HCT116 (cell line): ENCODE measurements at regions not wholly inside any gene's neighbourhood (a gene's known extent, or its start where the extent isn't known, plus 50 kb on each side); places are given as distances from the start of the nearest gene placed in this dataset.

Source experiments
- ATAC-seq: fragments of 200-7000 bp; cut with Tn5 transposase; 2 replicates; pipeline ENCODE4 v1.9.1; 2020; ENCODE audit warnings: mild to moderate bottlenecking, moderate library complexity
- BruUV-seq: library from RNA; stranded (reverse); fragments of 400-500 nt; replicated peaks from 2 replicates; lab custom pipeline; 2021; lab: Mats Ljungman, UMichigan
- CTCF ChIA-PET: fragments of 300-600 bp; sonication (Branson Sonifier 250); formaldehyde crosslinking; loops from one replicate; lab custom pipeline; 2021; ENCODE audit warnings: antibody characterized with exemption; lab: Charles Lee
- POLR2A ChIA-PET: fragments of 300-600, 350-600 bp; sonication (Branson Sonifier 250); formaldehyde crosslinking; loops from one replicate; lab custom pipeline; 2021; ENCODE audit warnings: antibody characterized with exemption; lab: Charles Lee
- RAD21 ChIA-PET, 2 experiments: fragments of 300-600 bp; sonication (Branson Sonifier 250); formaldehyde crosslinking; loops; one replicate each; lab custom pipeline; 2023; ENCODE audit warnings: low total read pairs in 2 of 2; ENCODE audit not compliant: uncharacterized antibody in 2 of 2, unreplicated experiment in 2 of 2, low non-redundant PET in 1 of 2; lab: Charles Lee
- DNase-seq: peaks from one replicate; pipeline ENCODE4 v3.0.0-alpha.2; 2010; ENCODE audit warnings: low read depth, low spot score
- H2AFZ ChIP-seq: fragments of 200-600 bp; shearing (Covaris generic), sonication (generic); 2 replicates; pipeline ENCODE4 v1.6.1; 2017; ENCODE audit warnings: low read depth, mixed run types, mixed read lengths, antibody characterized with exemption, low read length; ENCODE audit not compliant: poor library complexity, severe bottlenecking
- H3K27ac ChIP-seq: 2 replicates; pipeline ENCODE4 v1.5.1; 2012; ENCODE audit warnings: low read depth, low read length
- H3K27me3 ChIP-seq: fragments of 200-600 bp; sonication (generic); 2 replicates; pipeline ENCODE4 v1.6.1; 2016; ENCODE audit warnings: mixed run types, low read length, mixed read lengths; ENCODE audit not compliant: insufficient read depth
- H3K36me3 ChIP-seq, 2 experiments: fragments of 200-500 bp in 1 of 2; fragments of 200-600 bp in 1 of 2; sonication (Bioruptor generic) in 1 of 2; sonication (generic) in 1 of 2; 2 replicates each; pipeline versions ENCODE4 v1.5.1 to v1.6.1; 2014 to 2016; ENCODE audit warnings: low read length in 2 of 2, inconsistent platforms in 1 of 2, mixed read lengths in 1 of 2, mixed run types in 1 of 2; ENCODE audit not compliant: insufficient read depth in 2 of 2, control insufficient read depth in 1 of 2
- H3K4me1 ChIP-seq, 2 experiments: fragments of 200-600 bp in 1 of 2; sonication (generic) in 1 of 2; 2 replicates each; pipeline versions ENCODE4 v1.5.1 to v1.6.1; 2012 to 2017; ENCODE audit warnings: low read length in 2 of 2, inconsistent platforms in 1 of 2, mild to moderate bottlenecking in 1 of 2, mixed read lengths in 1 of 2, mixed run types in 1 of 2, moderate library complexity in 1 of 2; ENCODE audit not compliant: insufficient read depth in 2 of 2, control insufficient read depth in 1 of 2
- H3K4me2 ChIP-seq: fragments of 200-600 bp; sonication (generic); 2 replicates; pipeline ENCODE4 v1.6.1; 2017; ENCODE audit warnings: mixed run types, low read length, mixed read lengths
- H3K4me3 ChIP-seq, 2 experiments: fragments of 200-600 bp in 1 of 2; sonication (generic) in 1 of 2; replicated peaks in 1 of 2; 2 replicates each; pipeline ENCODE4 v1.5.1; 2011 to 2016; ENCODE audit warnings: low read length in 2 of 2, control low read depth in 1 of 2, low read depth in 1 of 2, mild to moderate bottlenecking in 1 of 2, mixed read lengths in 1 of 2, mixed run types in 1 of 2
- H3K79me2 ChIP-seq: fragments of 200-600 bp; sonication (generic); 2 replicates; pipeline ENCODE4 v1.6.1; 2017; ENCODE audit warnings: mild to moderate bottlenecking, mixed run types, low read length, moderate library complexity, mixed read lengths; ENCODE audit not compliant: insufficient read depth
- H3K9ac ChIP-seq: fragments of 200-600 bp; sonication (generic); 2 replicates; pipeline ENCODE4 v1.6.1; 2016; ENCODE audit warnings: low read length, mixed read lengths
- H3K9me2 ChIP-seq: fragments of 200-600 bp; sonication (generic), shearing (Covaris generic); 2 replicates; pipeline ENCODE4 v1.6.1; 2017; ENCODE audit warnings: mixed run types, mild to moderate bottlenecking, moderate library complexity; ENCODE audit not compliant: insufficient read depth
- H3K9me3 ChIP-seq, 2 experiments: fragments of 200-500 bp in 1 of 2; fragments of 200-600 bp in 1 of 2; sonication (Bioruptor generic) in 1 of 2; sonication (generic) in 1 of 2; 2 replicates each; pipeline ENCODE4 v1.6.1; 2014 to 2017; ENCODE audit warnings: low read length in 2 of 2, mixed read lengths in 2 of 2, inconsistent platforms in 1 of 2, low read depth in 1 of 2, mild to moderate bottlenecking in 1 of 2, mixed run types in 1 of 2, moderate library complexity in 1 of 2; ENCODE audit not compliant: control insufficient read depth in 1 of 2, insufficient read depth in 1 of 2
- H4K20me1 ChIP-seq: fragments of 200-600 bp; sonication (generic), shearing (Covaris generic); 2 replicates; pipeline ENCODE4 v1.6.1; 2017; ENCODE audit warnings: mixed run types, mild to moderate bottlenecking, moderate library complexity; ENCODE audit not compliant: insufficient read depth
- CBX3 ChIP-seq: IDR thresholded peaks from 2 replicates; pipeline ENCODE4 v1.6.1; 2012; ENCODE audit warnings: low read depth
- CEBPB ChIP-seq: IDR thresholded peaks from 2 replicates; pipeline ENCODE4 v1.6.1; 2012; ENCODE audit warnings: low read depth
- EGR1 ChIP-seq: IDR thresholded peaks from 2 replicates; pipeline ENCODE4 v1.6.1; 2012; ENCODE audit warnings: low read depth
- ELF1 ChIP-seq: IDR thresholded peaks from 2 replicates; pipeline ENCODE4 v1.6.1; 2012; ENCODE audit warnings: low read depth, borderline replicate concordance
- EZH2 ChIP-seq: fragments of 200-600 bp; sonication (generic); IDR thresholded peaks from 2 replicates; pipeline ENCODE4 v1.6.1; 2017; ENCODE audit warnings: antibody characterized with exemption, mixed run types
- EZH2phosphoT487 ChIP-seq: fragments of 200-600 bp; IDR thresholded peaks from 2 replicates; pipeline ENCODE4 v1.6.1; 2018; ENCODE audit warnings: antibody characterized with exemption, borderline replicate concordance
- JUND ChIP-seq: IDR thresholded peaks from 2 replicates; pipeline ENCODE4 v1.6.1; 2012
- POLR2A ChIP-seq: IDR thresholded peaks from 2 replicates; pipeline ENCODE4 v1.7.0; 2011; ENCODE audit warnings: borderline replicate concordance; ENCODE audit not compliant: insufficient read depth, insufficient read length; ENCODE audit errors: extremely low read depth
- POLR2AphosphoS5 ChIP-seq: IDR thresholded peaks from 2 replicates; pipeline ENCODE4 v1.6.1; 2011; ENCODE audit warnings: mild to moderate bottlenecking, low read depth, low read length, moderate library complexity
- RAD21 ChIP-seq: IDR thresholded peaks from 2 replicates; pipeline ENCODE4 v1.6.1; 2012; ENCODE audit warnings: low read depth, mild to moderate bottlenecking
- SP1 ChIP-seq: IDR thresholded peaks from 2 replicates; pipeline ENCODE4 v1.6.1; 2012; ENCODE audit warnings: low read depth
- ZFX ChIP-seq: fragments of 450-650 bp; IDR thresholded peaks from 2 replicates; pipeline ENCODE4 v1.6.1; 2017
- intact Hi-C: fragments of 100-400 bp; cut with micrococcal nuclease; formaldehyde crosslinking; loops from 2 replicates; pipeline ENCODE4 v1.10.0; 2022
- TF ChIP-seq, protein P1 (sequence below): IDR thresholded peaks from 2 replicates; pipeline ENCODE4 v1.6.1; 2012
- TF ChIP-seq, protein P2 (sequence below): IDR thresholded peaks from 2 replicates; pipeline ENCODE4 v1.6.1; 2011; ENCODE audit warnings: mild to moderate bottlenecking, low read length, moderate library complexity; ENCODE audit not compliant: insufficient replicate concordance; ENCODE audit errors: extremely low read depth
- TF ChIP-seq, protein P3 (sequence below): IDR thresholded peaks from 2 replicates; pipeline ENCODE4 v1.6.1; 2012
- TF ChIP-seq, protein P4 (sequence below), 3 experiments: fragments of 200-600 bp in 1 of 3; sonication (generic) in 1 of 3; IDR thresholded peaks in 2 of 3; conservative IDR thresholded peaks in 1 of 3; 2 replicates each; pipeline ENCODE4 v1.5.1; 2012 to 2017; ENCODE audit warnings: low read depth in 2 of 3, low read length in 2 of 3, antibody characterized with exemption in 1 of 3, borderline replicate concordance in 1 of 3, control low read depth in 1 of 3, mild to moderate bottlenecking in 1 of 3, mixed read lengths in 1 of 3, mixed run types in 1 of 3, moderate library complexity in 1 of 3; ENCODE audit not compliant: insufficient read depth in 1 of 3

DNA sequence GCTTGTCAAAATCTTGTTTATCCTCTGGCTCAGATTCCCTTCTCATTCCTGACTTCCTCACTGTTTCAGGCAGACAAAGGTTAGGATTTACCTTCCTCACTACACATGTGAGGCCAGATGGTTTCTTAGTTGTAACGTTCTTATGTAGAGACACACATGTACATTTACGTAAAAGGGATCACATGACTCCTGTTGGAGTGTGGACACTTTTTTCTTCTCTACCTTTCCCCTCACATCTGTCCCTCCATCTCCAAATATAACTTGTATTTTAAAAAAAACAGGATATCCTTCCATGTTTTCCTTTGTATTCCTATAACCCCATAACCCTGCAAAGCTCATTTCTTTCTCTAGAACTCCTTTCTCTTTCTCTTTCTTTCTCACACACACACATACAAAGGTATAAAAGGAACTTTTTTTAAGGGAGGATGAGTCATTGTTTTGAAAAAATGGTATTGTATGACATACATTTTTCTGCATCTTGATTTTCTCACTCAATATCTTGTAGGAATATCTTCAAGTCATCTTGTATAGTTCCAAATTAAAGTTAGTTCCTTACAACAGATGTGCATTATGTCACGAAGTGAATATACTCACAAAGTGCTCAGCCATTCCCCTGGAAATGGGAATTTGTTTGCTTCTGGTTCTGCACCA is 78.2 kb upstream of the SULF2 start:
- TF ChIP-seq EZH2phosphoT487 (no peak), POLR2A (no peak), SP1 (no peak)
- Histone ChIP-seq H4K20me1 (no peaks in the 10 kb centered on the region), H3K9me2 (no peaks in the 10 kb centered on the region), H3K4me1 (no peaks in the 10 kb centered on the region), H3K27ac (no peak overlapping the region), H2AFZ (no peak overlapping the region), H3K9ac (no peak overlapping the region), H3K4me2 (no peak overlapping the region), H3K27me3 (peaks cover 32% of the 10 kb centered on the region; the same call in 1 of the 2 replicates), H3K9me3 (no peaks in the 10 kb centered on the region), H3K79me2 (no peaks in the 10 kb centered on the region), H3K36me3 (no peaks in the 10 kb centered on the region), H3K4me3 (no peak overlapping the region)
- POLR2A ChIA-PET = no interaction called here
- intact Hi-C loops = no loop called here
- no TSS peak for BruUV-seq
- CTCF ChIA-PET = no interaction called here
- RAD21 ChIA-PET = no interaction called here
- ATAC-seq (no peak), DNase-seq (no peak)

DNA sequence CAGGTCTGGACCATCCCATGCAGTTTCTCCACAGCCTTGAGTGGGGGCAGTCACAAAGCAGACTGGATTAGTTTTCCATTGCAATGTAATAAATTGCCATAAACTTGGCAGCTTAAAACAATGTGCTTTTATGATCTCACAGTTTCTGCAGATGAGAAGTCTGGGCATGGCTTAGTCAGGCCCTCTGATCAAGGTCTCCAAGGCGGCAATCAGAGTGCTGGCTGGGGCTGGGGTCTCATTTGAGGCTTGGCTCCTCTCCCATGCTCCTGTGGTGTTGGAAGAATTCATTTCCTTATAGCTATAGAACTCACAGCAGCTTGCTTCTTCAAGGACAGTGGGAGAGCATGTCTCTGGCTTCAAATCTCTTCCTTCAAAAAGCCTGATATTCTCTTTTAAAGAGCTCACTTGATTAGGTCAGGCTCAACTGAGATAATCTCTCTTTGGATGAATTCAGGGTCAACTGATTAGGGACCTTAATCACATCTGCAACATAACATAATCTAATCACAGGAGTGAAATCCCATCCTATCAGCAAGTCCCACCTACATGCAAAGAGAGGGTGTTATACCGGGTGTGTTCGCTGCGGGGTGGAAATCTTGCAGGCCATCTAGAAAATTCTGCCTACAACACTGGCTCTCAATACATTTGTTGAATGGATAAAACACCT is 77.4 kb upstream of the SULF2 start:
- Histone ChIP-seq H3K27ac (no peak overlapping the region), H3K9me3 (no peaks in the 10 kb centered on the region), H3K4me2 (no peak overlapping the region), H3K4me3 (no peak overlapping the region), H2AFZ (no peak overlapping the region), H3K36me3 (no peaks in the 10 kb centered on the region), H3K9ac (no peak overlapping the region), H3K79me2 (no peaks in the 10 kb centered on the region)
- ATAC-seq (no peak), DNase-seq (no peak)
- RAD21 ChIA-PET = no interaction called here
- no TSS peak for BruUV-seq
- POLR2A ChIA-PET = no interaction called here
- CTCF ChIA-PET = no interaction called here
- no peak for TF ChIP-seq EZH2phosphoT487
- TF ChIP-seq, protein P1, sequence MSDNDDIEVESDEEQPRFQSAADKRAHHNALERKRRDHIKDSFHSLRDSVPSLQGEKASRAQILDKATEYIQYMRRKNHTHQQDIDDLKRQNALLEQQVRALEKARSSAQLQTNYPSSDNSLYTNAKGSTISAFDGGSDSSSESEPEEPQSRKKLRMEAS = no peak
- TF ChIP-seq, protein P2, sequence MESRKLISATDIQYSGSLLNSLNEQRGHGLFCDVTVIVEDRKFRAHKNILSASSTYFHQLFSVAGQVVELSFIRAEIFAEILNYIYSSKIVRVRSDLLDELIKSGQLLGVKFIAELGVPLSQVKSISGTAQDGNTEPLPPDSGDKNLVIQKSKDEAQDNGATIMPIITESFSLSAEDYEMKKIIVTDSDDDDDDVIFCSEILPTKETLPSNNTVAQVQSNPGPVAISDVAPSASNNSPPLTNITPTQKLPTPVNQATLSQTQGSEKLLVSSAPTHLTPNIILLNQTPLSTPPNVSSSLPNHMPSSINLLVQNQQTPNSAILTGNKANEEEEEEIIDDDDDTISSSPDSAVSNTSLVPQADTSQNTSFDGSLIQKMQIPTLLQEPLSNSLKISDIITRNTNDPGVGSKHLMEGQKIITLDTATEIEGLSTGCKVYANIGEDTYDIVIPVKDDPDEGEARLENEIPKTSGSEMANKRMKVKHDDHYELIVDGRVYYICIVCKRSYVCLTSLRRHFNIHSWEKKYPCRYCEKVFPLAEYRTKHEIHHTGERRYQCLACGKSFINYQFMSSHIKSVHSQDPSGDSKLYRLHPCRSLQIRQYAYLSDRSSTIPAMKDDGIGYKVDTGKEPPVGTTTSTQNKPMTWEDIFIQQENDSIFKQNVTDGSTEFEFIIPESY = no peak
- TF ChIP-seq EZH2 = no peak
- TF ChIP-seq CBX3 = no peak
- no peak for TF ChIP-seq ELF1
- TF ChIP-seq ZFX = no peak
- TF ChIP-seq JUND = no peak
- TF ChIP-seq, protein P3, sequence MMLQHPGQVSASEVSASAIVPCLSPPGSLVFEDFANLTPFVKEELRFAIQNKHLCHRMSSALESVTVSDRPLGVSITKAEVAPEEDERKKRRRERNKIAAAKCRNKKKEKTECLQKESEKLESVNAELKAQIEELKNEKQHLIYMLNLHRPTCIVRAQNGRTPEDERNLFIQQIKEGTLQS = no peak
- TF ChIP-seq POLR2AphosphoS5 = no peak
- TF ChIP-seq CEBPB = no peak
- TF ChIP-seq, protein P4, sequence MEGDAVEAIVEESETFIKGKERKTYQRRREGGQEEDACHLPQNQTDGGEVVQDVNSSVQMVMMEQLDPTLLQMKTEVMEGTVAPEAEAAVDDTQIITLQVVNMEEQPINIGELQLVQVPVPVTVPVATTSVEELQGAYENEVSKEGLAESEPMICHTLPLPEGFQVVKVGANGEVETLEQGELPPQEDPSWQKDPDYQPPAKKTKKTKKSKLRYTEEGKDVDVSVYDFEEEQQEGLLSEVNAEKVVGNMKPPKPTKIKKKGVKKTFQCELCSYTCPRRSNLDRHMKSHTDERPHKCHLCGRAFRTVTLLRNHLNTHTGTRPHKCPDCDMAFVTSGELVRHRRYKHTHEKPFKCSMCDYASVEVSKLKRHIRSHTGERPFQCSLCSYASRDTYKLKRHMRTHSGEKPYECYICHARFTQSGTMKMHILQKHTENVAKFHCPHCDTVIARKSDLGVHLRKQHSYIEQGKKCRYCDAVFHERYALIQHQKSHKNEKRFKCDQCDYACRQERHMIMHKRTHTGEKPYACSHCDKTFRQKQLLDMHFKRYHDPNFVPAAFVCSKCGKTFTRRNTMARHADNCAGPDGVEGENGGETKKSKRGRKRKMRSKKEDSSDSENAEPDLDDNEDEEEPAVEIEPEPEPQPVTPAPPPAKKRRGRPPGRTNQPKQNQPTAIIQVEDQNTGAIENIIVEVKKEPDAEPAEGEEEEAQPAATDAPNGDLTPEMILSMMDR (IDR thresholded peaks at IDR 0.05 in 2 of 3, conservative IDR thresholded peaks at IDR 0.05 in 1 of 3; ENCODE audit: borderline replicate concordance in 1 of 3, insufficient read depth in 1 of 3, low read depth in 2 of 3, low read length in 2 of 3) = no peak
- TF ChIP-seq EGR1 = no peak
- no peak for TF ChIP-seq RAD21
- TF ChIP-seq, all 23 proteins: peak for 0
- H3K4me1 ChIP-seq = peaks cover 0 to 2% of the 10 kb centered on the region in 2 experiments; a peak in 1 of 4 replicates
- intact Hi-C loops = no loop called here
- no peaks in the 10 kb centered on the region for H4K20me1 ChIP-seq
- H3K9me2 ChIP-seq = no peaks in the 10 kb centered on the region
- H3K27me3 ChIP-seq = peaks cover 29% of the 10 kb centered on the region; the same call in 1 of the 2 replicates
